ENCODE measurements at regions not wholly inside any gene's neighbourhood (a gene's known extent, or its start where the extent isn't known, plus 50 kb on each side); places are given as distances from the start of the nearest gene placed in this dataset.

DNA sequence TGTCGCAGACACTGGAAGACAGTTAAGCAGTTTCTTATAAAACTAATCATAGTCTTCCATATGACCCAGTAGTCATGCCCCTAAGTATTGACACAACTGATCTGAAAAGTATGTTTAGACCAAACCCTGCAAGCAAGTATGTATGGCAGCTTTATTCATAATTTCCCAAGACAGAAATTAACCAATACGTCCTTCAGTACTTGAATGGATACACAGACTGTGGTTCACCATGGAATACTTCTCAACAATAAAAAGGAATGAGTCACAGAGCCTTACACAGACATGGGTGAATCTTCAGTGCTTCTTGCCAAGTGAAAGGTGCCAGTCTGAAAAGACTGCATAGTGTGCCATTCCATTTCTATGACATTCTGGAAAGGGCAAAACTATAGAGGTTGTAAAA, 50.2 kb upstream of the AKR1E2 start:
- no peak for DNase-seq

DNA sequence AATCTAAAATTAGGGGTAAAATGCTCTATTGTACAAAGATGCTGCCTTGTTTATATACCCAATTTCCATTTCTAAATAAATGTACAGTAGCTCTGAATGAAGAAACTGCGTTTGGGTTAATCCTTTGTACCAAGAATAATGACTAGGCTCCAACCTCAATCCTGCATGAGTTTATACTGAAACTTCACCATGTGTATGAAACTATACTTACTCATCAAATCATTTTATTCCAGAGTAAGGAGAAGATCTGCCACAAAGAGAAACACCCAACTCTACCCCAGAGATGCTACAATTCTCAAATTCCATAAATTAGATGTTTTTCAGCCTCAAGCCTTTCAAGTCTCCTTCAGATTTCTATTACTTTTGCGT, 53.8 kb upstream of the AKR1E2 start:
- no peak for DNase-seq

DNA sequence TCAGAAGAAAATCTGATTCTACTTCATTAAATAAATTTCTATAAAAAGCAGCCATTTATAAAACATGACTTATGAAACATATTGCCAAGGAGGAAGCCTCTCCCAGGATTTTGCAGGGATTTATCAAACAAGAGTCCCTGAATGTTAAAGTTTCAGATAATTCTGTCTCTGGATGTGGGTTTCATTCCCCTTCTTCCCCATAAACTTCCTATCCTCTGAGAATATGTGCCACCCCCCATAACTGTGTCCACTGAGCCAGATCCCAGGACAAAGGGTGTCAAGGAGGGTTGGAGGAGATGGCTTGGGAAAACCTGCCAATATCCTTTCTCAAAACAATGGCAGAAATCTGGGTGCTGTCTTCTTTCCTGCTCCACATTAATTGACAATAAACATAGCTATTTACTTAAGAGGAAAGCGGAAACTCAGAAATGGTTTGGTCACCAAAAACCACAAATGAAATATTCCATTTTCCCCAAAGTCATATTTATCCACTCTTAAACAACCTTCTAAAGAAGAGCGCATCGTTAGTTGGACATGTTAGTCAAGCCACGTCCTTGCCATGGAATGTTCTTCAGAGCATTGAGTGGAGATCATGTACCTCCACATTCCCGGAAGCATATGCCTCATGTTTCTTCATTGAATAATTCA, 54.3 kb upstream of the AKR1E2 start:
- DNase-seq = no peak

DNA sequence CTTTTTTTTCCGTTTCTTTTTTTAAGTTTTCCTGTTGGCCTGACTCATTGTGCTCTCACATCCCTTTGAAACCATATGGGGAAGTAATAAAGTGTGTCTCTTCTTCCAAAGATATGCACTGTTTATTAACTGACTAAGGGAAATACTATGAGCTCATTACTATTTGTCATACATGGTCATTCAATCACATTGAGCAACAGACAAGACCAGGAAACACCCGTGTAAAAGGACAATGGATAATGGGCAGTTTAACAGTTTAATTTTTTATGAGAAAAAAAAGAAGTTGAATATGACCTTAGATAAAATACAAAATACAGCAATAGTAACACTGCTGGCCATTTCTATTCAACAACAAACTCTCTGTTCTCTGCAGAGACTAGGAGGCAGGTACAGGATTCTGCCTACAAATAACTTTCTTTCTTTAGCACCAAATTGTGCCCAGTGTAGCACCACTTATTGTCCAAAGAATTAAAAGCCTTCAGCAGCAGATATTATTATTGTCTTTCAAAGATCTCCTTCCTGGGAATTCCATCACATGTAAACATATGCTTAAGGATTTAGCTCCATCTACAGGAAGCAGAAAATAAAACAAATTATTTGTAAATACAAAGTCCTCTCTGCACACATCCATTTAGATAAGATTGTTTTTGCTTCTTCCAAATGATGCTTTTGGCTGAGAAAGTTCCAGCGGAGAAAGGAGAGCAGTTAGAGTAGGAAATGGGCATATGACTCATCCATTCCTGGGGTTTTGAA, 55.0 kb upstream of the AKR1E2 start:
- no peak for DNase-seq

DNA sequence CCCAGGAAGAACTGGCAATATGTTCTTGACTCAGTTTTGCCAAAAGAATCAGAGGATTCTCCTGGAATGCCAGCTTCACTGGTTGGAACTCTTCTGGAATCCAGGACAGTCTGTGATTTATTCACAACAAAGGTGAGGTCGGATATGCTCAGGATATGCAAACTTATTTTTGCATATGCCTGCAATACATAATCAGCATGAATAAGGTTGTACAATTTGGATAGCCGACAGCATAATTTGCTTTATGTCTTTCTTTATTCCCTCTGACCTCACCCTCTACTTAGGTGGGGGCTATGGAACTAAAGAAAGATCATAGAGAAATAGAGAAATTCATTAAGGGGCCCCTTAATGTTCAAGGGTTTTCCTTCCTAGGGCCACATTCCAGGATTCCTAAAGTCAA, 57.6 kb upstream of the AKR1E2 start:
- DNase-seq = no peak

DNA sequence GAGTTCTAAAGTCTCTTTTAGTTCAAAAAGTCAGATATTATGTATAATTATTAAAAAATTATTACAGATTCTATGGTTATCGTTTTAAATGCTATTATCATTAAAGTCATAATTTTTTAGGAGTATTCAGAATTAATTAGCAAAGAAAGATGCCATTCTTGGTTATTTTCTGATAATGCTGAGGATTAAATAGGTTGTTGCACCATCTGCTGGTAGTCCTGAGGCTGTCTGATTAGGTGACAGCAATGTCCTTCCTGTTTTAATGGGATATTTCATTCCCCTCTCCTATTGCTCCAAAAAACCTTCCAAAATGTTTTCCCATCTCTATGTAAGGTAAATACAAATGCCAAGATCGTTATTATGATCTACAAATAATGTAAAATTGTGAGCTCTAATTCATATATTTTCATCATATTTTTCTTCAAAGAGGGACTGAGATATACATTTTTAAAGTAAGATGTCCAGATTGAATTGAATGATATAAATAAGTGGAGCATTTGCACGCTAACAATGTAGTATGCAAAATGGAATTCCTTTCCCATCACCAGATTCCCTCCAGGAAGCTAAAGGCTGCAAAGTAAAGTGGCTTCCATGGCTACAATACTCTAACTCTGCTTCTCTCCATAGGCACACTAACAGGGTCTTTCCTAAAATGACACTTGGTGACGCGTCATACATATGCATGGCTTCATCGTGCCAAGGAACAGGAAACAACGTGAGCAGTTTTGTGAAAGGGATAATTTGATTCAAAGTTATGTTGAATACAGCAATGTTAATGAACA, 58.8 kb upstream of the AKR1E2 start:
- DNase-seq = no peak

DNA sequence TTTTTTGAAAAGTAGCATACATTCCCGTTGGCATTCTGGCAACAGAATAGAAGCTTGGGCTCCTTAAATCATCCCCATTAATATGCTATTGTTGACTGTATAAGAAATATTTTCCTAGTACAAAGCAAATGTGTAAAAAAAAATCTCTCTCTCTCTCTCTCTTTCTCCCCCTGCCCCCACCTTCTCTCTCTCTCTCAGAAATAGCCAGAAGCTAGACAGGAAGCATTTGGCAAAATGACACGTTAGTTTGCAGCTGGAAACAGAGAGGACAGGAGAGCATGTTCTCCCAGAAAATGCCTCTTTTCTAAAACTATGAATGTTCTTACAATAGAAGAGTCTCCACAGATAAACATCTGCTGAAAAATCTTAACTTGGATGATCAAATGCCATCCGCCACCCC, 59.6 kb upstream of the AKR1E2 start:
- DNase-seq = no peak

DNA sequence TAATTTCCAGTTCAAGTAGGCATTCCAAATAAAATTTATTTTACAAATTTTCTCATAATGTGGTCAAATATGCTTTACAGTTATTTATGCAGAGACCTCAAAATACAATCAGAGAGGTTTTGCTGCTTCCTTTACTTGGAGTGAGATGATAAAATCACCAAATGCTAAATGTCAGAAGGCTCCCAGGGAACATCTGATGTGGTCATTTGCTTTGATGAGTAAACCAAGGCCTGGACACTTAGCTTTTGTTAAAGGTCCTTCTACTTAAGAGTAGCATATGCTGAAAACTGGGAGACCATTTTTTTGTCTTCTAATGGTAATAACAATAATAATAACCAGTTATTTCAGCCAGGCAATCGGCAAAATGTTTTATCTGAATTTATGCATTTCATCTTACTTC, 60.6 kb upstream of the AKR1E2 start:
- no peak for DNase-seq

DNA sequence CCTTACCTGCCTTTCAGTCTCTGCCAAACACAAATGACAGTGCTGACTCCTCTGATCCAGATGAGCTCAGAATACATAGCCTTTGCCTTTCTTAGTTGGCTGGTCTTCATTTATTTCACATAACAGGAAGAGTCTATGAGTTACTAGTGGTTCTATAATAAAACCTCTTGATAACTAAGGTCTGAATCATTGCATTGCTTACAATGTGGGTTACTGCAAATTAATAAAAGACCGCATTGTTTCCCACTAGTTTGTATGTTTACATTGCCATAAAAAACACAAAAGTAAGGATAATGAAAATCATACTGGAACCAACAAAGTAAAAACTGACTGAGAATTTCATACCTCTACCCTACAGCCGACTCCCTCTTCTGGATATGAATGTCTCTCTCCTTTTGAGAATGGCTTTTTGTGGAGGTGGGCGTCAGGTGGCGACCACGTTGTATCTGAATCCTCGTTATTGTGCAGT, 62.0 kb upstream of the AKR1E2 start:
- DNase-seq = peak in 1 of 2 experiments; percentile 28

DNA sequence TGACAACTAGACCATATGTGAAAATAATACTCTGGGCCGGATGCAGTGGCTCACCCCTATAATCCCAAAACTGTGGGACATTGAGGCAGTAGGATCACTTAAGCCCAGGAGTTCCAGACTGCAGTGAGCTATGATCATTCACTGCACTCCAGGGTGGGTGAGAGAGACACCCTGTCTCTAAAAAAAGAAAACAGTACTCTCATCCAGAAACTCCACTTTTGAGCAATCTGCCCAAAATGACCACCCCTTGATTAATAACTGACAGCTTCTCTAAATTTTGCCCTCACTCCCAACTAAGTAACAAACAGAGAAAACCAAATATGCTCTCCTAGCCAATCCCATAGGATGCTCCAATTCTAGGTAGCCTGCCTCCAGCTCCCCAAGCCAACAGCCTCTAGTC, 62.5 kb upstream of the AKR1E2 start:
- DNase-seq = no peak

DNA sequence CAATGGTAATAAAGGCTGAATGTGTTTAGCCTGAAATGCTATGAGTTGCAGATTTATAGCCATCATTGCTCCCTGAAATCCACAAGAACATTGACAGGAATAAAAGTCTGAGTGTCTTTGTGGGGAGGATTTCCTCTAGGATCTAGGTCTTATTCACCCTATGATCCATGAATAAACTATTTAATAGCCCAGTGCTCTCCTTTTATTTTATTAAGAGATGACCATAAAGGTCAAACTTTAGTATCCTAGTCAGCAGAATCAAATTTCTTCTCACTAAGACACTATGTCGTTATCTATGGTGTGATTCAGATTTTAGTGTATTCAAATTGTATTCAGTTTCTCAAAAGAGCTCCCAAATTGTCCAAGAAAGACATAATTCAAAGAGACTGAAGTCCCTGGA, 67.8 kb upstream of the AKR1E2 start:
- DNase-seq = no peak

DNA sequence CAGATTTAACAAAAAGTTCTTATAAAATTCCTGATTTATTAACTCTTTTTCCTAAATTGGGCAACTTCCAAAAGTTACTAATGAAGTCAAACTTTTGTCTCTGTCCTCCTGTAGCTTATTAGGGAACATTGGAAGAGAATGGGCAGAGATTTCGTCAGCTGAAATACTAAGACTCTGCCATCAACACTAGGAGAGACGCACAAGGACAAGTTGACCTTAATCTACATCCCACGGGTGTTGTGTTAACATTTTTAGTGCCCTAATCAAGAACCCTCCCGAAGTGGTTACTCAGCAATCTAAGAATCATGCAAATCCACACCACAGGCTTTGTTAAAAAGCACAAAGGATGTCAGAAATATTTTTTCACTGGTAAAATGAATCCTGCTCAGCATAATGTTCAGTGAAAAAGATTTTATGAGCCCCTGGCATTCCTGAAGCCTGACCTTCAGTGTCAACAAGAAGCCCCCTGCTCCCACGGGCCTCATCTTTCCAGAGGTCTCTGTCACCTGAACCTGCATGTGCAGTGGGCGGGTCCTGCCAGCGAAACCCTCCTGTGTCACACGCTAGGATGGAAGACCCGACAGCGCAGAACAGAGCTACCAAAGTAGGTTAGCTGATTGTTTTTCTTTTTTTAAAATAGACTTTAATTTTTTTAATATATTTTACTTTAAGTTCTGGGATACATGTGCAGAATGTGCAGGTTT, 70.6 kb upstream of the AKR1E2 start:
- DNase-seq = no peak

DNA sequence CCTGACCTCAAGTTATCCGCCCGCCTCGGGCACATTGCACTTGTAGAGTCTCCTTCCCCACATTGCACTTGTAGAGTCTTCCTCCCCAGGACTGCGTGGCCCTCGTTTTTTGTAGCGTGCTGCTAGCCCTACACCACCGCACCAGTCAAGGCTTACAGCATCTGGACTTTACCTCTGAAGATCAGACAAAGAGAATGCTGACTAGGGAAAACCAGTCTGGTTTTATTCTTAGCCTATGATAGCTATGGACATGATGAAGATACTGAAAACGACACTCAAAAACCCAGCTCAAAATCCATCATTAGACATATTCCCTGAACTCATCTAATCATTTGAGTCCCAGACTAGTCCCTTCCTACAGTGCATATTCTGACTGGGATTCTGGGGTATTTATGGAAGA, 71.9 kb upstream of the AKR1E2 start:
- DNase-seq = no peak

DNA sequence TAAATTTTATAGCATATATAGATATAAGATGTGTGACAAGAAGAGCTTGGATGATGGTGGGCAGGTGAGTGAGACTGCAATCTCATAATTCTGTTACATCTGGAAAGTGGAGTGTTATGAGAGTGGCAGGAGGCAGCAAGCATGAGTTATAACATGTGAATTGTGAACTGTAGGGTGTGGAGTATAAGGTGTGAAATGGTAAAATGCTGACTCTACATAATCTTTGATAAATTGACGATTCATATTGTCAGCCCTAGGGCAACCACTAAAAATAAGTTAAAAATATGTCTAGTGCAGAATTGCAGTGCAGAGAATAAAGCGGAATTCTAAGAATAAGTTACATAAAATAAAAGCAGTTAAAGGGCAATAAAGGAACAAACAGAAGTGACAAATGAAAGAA, 74.8 kb upstream of the AKR1E2 start:
- DNase-seq = no peak

DNA sequence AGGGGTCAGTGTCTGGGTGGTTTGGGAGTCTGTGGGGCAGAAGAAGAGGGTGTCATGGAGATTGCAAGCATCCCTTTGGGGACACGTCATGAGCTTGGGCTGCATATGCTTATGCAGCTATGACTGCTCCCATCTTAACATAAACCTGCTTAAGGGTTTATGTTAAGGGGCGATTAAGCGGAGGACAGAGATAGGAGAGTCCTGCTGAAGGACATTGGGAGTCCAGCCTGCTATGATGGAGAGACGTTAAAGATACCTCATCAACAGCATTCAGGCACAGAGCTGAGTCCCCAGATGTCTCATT, 76.8 kb upstream of the AKR1E2 start:
- DNase-seq = no peak

DNA sequence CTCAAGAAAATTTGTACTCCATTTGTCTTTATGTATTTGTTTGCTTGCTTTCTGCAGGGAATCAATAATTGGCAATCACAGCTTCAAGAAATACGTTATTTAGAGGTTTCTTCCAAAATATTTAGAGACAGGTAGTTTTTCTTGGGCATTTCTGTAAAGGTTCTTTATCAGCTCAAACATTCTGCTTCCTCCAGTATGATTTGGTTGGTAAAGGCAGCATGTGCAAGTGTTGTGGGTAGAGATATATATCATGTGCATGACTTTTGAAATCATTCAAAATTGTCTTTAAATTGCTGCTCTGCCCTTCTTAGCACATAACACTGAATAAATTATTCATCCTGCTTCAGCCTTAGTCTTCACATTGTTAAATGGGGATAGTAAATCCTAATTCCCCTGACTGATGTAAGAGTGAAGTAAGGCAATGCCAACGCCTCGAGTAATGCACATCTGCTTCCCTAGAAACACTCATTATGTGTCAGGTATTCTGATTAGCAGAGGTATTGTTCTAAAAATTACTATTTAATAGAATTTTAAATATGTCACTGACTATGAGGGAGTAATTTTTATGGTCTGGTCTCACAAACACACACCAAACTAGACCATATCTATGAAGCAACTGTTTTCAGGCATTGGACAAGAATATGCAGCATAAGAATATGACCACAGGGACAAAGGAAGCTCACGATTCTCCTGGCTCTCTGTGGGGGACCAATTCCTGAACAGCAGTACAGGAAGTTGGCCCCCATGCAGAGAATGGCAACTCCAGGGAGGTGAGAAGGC, 77.3 kb upstream of the AKR1E2 start:
- no peak for DNase-seq

DNA sequence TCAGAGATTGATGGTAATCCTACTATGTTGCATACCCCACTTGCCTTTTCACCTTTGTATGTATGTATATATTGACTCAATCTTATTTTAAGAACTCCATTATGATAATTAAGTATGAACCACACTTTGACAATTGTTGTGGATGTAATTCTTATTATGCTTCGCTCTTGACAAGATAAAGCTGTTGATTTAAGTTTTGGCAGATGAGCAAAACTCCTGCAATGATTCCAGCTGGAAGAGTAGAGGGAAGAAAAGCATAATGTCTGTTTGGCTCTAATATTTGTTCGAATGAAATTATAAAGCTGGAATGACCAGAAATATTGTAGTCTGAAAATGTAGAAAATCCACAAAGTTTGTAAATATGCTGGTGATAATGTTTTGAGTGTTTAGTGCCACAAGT, 83.8 kb upstream of the AKR1E2 start:
- no peak for DNase-seq

DNA sequence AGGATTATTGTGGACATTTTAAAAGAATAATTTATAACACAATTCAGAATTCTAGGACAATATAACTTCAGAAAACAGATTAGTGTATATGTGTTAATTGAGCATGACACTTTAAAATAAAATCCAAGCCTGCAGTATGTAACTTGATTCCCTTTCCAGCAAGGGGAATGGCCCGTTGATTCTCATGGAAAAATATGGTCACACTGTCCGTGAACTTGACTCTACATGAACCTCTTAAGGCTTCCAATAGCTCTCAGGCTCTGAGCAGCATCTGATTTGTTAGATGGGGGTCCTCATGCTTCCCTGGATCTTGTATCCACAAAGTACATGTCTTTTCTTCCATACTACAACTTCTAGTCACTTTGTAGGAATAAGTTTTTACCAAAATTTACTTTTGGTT, 85.5 kb upstream of the AKR1E2 start:
- DNase-seq = no peak

DNA sequence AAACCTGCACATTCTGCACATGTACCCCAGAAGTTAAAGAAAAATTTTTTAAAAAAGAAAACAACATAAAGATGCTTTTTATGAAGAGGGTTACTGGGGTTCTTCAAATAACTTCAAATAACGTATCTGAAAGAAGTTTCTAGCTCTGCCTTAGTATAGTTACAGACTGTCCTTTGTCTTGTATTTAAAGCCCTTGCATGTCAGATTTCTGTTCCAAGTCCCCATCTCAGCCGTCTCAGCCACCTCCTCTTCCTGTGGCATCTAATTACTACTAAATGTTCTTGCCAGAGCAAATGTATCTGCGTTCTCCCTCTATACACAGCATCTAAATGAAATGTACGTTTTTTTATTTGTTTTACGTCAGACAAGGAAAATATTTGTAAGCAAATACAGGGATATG, 89.4 kb upstream of the AKR1E2 start:
- no peak for DNase-seq

DNA sequence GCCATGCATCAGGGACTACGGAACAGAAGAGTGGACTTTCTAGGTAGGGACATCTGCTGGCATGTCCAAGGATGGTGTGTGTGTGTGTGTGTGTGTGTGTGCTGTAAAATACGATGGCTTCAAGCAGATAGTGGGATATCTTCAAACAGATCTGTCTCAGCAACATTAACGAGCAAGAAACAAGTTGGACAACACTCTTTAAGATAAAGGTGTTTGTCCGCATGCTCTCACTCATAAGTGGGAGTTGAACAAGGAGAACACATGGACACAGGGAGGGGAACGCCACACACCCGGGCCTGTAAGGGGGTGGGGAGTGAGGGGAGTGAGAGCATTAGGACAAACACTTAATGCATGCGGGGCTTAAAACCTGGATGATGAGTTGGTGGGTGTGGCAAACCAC, 89.8 kb upstream of the AKR1E2 start:
- no peak for DNase-seq

DNA sequence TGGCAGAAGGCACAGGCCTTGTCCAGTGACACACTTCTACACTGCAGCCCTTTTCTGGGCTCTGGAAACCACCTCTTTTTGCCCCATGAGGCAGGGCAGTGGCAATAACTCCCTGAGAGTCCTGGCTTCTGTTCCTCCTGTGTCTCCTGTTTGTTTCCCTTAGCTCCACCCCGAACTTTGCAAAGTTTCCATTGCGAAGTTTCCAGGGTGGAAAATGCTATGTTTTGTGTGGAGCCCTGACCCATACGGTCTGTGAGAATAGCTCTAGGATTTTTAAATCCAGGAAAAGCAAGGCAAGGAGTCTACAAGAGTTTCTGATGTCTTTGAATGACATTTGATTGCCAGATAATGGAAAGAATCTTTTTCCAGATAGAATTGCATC, 92.2 kb upstream of the AKR1E2 start:
- no peak for DNase-seq

DNA sequence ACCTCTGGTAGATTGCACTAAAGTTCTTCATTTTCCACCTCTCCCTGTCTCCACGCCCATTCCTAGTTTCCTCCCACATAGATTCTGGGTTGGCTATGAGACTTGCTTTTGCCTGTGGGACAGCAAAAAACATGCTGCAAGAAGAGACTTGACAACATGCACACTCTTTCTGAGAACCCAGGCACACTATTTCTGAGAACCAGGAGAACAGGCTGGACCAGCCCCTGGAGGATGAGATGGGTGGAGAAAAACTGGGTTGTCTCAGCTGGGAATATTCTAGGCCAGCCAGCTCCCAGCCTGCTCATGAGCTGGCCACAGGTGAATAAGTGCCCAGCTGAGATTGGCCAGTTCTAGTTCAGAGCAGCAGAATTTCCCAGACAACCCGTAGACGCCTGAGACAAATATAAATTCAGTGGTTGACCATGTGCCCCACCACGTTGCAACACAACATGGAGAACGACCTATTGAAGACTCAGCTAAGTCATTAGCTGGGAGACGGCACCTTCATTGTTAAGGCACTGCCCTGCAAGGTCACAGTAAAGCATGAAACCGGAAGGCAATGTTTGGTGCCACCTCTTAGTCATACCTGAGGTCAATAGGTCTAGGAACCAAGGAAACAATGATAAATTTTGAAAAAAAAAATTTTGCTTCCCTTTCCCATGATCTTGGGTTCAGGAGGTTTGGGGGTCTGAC, 92.7 kb upstream of the AKR1E2 start:
- no peak for DNase-seq
